Testis (tissue), 2 donors: ENCODE measurements at regions not wholly inside any gene's neighbourhood (a gene's known extent, or its start where the extent isn't known, plus 50 kb on each side); places are given as distances from the start of the nearest gene placed in this dataset.

Source experiments
- POLR2A ChIP-seq: fragments of 450-650 bp; IDR thresholded peaks from one replicate; pipeline ENCODE4 v1.6.1; 2017; ENCODE audit warnings: antibody characterized with exemption, mild to moderate bottlenecking, moderate library complexity
- TF ChIP-seq, protein P1 (sequence below), 3 experiments: fragments of 450-650 bp in 2 of 3; fragments of 200-600 bp in 1 of 3; sonication (generic) in 1 of 3; IDR thresholded peaks; one replicate each; pipeline ENCODE4 v1.5.1; 2016 to 2019; ENCODE audit warnings: antibody characterized with exemption in 3 of 3, mild to moderate bottlenecking in 2 of 3, moderate library complexity in 1 of 3

DNA sequence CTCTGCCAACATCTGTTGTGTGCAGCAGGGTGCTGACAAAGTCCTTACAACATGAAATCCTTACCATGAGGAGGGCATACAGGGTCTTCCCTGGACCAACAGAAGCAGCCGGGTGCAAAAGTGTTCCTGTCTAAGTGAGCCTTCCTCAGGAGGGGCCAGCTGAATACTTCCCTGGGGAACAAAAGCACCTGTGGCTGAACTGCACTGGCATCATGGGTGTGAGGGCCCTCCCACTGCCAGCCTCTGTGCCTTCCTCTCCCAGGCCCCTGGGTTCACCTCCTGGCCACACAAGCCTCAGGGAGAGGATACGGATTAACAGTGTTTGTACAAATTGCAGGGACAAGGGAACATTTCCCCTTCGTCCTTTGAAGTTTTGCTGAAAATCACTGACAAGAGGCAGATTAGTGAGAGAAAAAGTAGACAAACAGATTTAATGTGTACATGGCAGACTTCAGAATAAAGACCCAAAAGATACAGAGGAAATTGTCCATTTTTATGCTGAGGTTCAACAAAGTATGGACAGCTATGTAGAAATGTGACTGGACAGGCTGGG lies 91.0 kb upstream of the PPM1J start:
- TF ChIP-seq POLR2A, result no peak
- TF ChIP-seq, protein P1, sequence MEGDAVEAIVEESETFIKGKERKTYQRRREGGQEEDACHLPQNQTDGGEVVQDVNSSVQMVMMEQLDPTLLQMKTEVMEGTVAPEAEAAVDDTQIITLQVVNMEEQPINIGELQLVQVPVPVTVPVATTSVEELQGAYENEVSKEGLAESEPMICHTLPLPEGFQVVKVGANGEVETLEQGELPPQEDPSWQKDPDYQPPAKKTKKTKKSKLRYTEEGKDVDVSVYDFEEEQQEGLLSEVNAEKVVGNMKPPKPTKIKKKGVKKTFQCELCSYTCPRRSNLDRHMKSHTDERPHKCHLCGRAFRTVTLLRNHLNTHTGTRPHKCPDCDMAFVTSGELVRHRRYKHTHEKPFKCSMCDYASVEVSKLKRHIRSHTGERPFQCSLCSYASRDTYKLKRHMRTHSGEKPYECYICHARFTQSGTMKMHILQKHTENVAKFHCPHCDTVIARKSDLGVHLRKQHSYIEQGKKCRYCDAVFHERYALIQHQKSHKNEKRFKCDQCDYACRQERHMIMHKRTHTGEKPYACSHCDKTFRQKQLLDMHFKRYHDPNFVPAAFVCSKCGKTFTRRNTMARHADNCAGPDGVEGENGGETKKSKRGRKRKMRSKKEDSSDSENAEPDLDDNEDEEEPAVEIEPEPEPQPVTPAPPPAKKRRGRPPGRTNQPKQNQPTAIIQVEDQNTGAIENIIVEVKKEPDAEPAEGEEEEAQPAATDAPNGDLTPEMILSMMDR (IDR thresholded peaks at IDR 0.05), result no peak
